ENCODE measurements at regions not wholly inside any gene's neighbourhood (a gene's known extent, or its start where the extent isn't known, plus 50 kb on each side); places are given as distances from the start of the nearest gene placed in this dataset.

- Histone ChIP-seq H3F3A (ENCODE audit: insufficient read depth, low read length, poor library complexity, severe bottlenecking) (no peaks in the 10 kb centered on the region), H3K27ac (ENCODE audit: low read length) (no peak overlapping the region), H3K9me3 (ENCODE audit: low read length) (no peaks in the 10 kb centered on the region), H4K20me1 (ENCODE audit: insufficient read depth) (no peaks in the 10 kb centered on the region), H3K36me3 (ENCODE audit: insufficient read depth, low read length) (no peaks in the 10 kb centered on the region), H3K79me2 (replicated peaks; ENCODE audit: insufficient read depth, low read length) (no peaks in the 10 kb centered on the region), H2AFZ (ENCODE audit: low read depth, low read length) (no peak overlapping the region), H3K27me3 (ENCODE audit: insufficient read depth, low read depth, low read length) (peaks cover 26% of the 10 kb centered on the region), H3K9ac (ENCODE audit: low read length) (no peak overlapping the region), H3K9me2 (ENCODE audit: insufficient read depth, low read length) (no peaks in the 10 kb centered on the region), H3K4me3 (ENCODE audit: low read length) (peak overlapping the region; percentile 57), H3K4me2 (ENCODE audit: low read length) (no peak overlapping the region)
- TF ChIP-seq MXI1 (conservative IDR thresholded peaks at IDR 0.05; ENCODE audit: poor library complexity, severe bottlenecking) = no peak
- no peak for TF ChIP-seq TAF1 (IDR thresholded peaks at IDR 0.05; ENCODE audit: low read depth)
- no peak for TF ChIP-seq EP300 (conservative IDR thresholded peaks at IDR 0.05; ENCODE audit: poor library complexity, severe bottlenecking)
- TF ChIP-seq SMC3 (conservative IDR thresholded peaks at IDR 0.05; ENCODE audit: poor library complexity) = no peak
- TF ChIP-seq POLR2AphosphoS5 (IDR thresholded peaks at IDR 0.05) = no peak
- TF ChIP-seq, protein P1, sequence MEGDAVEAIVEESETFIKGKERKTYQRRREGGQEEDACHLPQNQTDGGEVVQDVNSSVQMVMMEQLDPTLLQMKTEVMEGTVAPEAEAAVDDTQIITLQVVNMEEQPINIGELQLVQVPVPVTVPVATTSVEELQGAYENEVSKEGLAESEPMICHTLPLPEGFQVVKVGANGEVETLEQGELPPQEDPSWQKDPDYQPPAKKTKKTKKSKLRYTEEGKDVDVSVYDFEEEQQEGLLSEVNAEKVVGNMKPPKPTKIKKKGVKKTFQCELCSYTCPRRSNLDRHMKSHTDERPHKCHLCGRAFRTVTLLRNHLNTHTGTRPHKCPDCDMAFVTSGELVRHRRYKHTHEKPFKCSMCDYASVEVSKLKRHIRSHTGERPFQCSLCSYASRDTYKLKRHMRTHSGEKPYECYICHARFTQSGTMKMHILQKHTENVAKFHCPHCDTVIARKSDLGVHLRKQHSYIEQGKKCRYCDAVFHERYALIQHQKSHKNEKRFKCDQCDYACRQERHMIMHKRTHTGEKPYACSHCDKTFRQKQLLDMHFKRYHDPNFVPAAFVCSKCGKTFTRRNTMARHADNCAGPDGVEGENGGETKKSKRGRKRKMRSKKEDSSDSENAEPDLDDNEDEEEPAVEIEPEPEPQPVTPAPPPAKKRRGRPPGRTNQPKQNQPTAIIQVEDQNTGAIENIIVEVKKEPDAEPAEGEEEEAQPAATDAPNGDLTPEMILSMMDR (IDR thresholded peaks at IDR 0.05; ENCODE audit: poor library complexity, severe bottlenecking) = no peak
Observed at GRCh38 chr6:27156874-27157458, 90.5 kb upstream of the PRSS16 start.

- Histone ChIP-seq H3K27ac (ENCODE audit: low read length) (no peak overlapping the region), H3K4me2 (ENCODE audit: low read length) (peak overlapping the region; percentile 35), H4K20me1 (ENCODE audit: insufficient read depth) (no peaks in the 10 kb centered on the region), H3K27me3 (ENCODE audit: insufficient read depth, low read depth, low read length) (peaks cover 26% of the 10 kb centered on the region), H3F3A (ENCODE audit: insufficient read depth, low read length, poor library complexity, severe bottlenecking) (no peaks in the 10 kb centered on the region), H3K79me2 (replicated peaks; ENCODE audit: insufficient read depth, low read length) (no peaks in the 10 kb centered on the region), H3K9me2 (ENCODE audit: insufficient read depth, low read length) (no peaks in the 10 kb centered on the region), H3K36me3 (ENCODE audit: insufficient read depth, low read length) (no peaks in the 10 kb centered on the region), H3K9me3 (ENCODE audit: low read length) (no peaks in the 10 kb centered on the region), H3K9ac (ENCODE audit: low read length) (no peak overlapping the region), H3K4me3 (ENCODE audit: low read length) (peak overlapping the region; percentile 57), H2AFZ (ENCODE audit: low read depth, low read length) (no peak overlapping the region)
- TF ChIP-seq TAF1 (IDR thresholded peaks at IDR 0.05; ENCODE audit: low read depth) (no peak), MXI1 (conservative IDR thresholded peaks at IDR 0.05; ENCODE audit: poor library complexity, severe bottlenecking) (no peak), REST (IDR thresholded peaks at IDR 0.05; ENCODE audit: borderline replicate concordance) (no peak), EP300 (conservative IDR thresholded peaks at IDR 0.05; ENCODE audit: poor library complexity, severe bottlenecking) (no peak), EZH2 (IDR thresholded peaks at IDR 0.05; ENCODE audit: borderline replicate concordance, insufficient read depth, low read length, poor library complexity, severe bottlenecking) (no peak), POLR2AphosphoS5 (IDR thresholded peaks at IDR 0.05) (no peak), SMC3 (conservative IDR thresholded peaks at IDR 0.05; ENCODE audit: poor library complexity) (peak; percentile 47), RAD21 (conservative IDR thresholded peaks at IDR 0.05) (peak; percentile 28)
- TF ChIP-seq, protein P1 (IDR thresholded peaks at IDR 0.05; ENCODE audit: poor library complexity, severe bottlenecking) = peak; percentile 58
Observed at GRCh38 chr6:27157459-27158315, 89.8 kb upstream of the PRSS16 start.
